K562 (cell line): ENCODE measurements at regions not wholly inside any gene's neighbourhood (a gene's known extent, or its start where the extent isn't known, plus 50 kb on each side); places are given as distances from the start of the nearest gene placed in this dataset.

Experiments
- ARNT ChIP-seq, 2 experiments: fragments of 450-650 bp; IDR thresholded peaks; 2 replicates each; pipeline ENCODE4 v1.6.1; 2016; ENCODE audit warnings: mild to moderate bottlenecking in 1 of 2
- DPF2 ChIP-seq: fragments of 450-650 bp; IDR thresholded peaks from 2 replicates; pipeline ENCODE4 v1.6.1; 2016
- FOXP1 ChIP-seq: sonication (generic); formaldehyde crosslinking; IDR thresholded peaks from 2 replicates; pipeline ENCODE4 v1.8.0; 2022; ENCODE audit warnings: mild to moderate bottlenecking, missing genetic modification reagents
- HNRNPK ChIP-seq: fragments of 200-400 bp; formaldehyde crosslinking; IDR thresholded peaks from one replicate; pipeline ENCODE4 v1.6.1; 2018; ENCODE audit warnings: mild to moderate bottlenecking, low read depth, low read length; ENCODE audit not compliant: poor library complexity, severe bottlenecking
- KDM4B ChIP-seq, 2 experiments: fragments of 450-650 bp in 1 of 2; sonication (generic) in 1 of 2; IDR thresholded peaks; 2 replicates each; pipeline ENCODE4 v1.6.1; 2016 to 2017; ENCODE audit warnings: borderline replicate concordance in 2 of 2, antibody characterized with exemption in 1 of 2, low read depth in 1 of 2, mild to moderate bottlenecking in 1 of 2
- RFX1 ChIP-seq: fragments of 450-650 bp; IDR thresholded peaks from 2 replicates; pipeline ENCODE4 v1.6.1; 2016; ENCODE audit warnings: mild to moderate bottlenecking, moderate library complexity
- TFAM ChIP-seq: fragments of 250-450 bp; sonication (Bioruptor Pico); conservative IDR thresholded peaks from 2 replicates; pipeline ENCODE4 v1.5.0; 2021; ENCODE audit warnings: mild to moderate bottlenecking, moderate library complexity
- ZFP1 ChIP-seq: fragments of 450-650 bp; formaldehyde crosslinking; IDR thresholded peaks from 2 replicates; pipeline ENCODE4 v1.4.0; 2020; ENCODE audit warnings: mild to moderate bottlenecking, mixed read lengths
- ZNF165 ChIP-seq: fragments of 250-450 bp; sonication (Bioruptor Pico); IDR thresholded peaks from 2 replicates; pipeline ENCODE4 v1.4.0; 2020; ENCODE audit warnings: borderline replicate concordance
- ZNF507 ChIP-seq: conservative IDR thresholded peaks from 2 replicates; pipeline ENCODE4 v1.6.1; 2017; ENCODE audit warnings: missing genetic modification characterization, missing compliant biosample characterization
- TF ChIP-seq, protein P1 (sequence below), 3 experiments: IDR thresholded peaks in 2 of 3; conservative IDR thresholded peaks in 1 of 3; 2 replicates each; pipeline ENCODE4 v1.5.1; 2011 to 2012; ENCODE audit warnings: low read length in 3 of 3, mild to moderate bottlenecking in 3 of 3, control low read depth in 2 of 3, improper control_type of control experiment in 1 of 3, inconsistent platforms in 1 of 3, low read depth in 1 of 3, mixed read lengths in 1 of 3, moderate library complexity in 1 of 3; ENCODE audit not compliant: insufficient read depth in 2 of 3
- TF ChIP-seq, protein P2 (sequence below), 2 experiments: IDR thresholded peaks; 2 replicates each; pipeline ENCODE4 v1.6.1; 2012; ENCODE audit warnings: improper control_type of control experiment in 2 of 2, low read depth in 2 of 2, low read length in 2 of 2, borderline replicate concordance in 1 of 2

DNA sequence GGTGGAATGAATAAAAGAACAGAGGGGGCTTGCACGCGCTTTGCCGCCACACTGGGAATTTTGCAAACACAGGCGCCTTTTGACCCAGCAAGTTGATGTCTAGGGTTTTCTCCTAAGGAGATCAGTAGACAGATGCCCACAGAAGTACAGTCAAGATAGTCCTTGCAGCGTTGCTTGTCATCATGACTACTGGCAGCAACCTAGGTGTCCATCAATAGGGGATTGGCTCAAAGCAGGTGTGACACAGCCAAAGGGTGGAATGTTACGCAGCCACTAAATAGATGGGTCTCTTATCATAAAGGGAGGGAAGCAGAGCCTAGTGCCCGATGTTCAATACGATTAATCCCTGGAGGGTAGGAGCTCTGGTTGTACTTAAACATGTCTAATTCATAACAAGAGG lies 63.8 kb upstream of the GGTA1 start:
- no peak for TF ChIP-seq KDM4B (IDR thresholded peaks at IDR 0.05; ENCODE audit: borderline replicate concordance in 2 of 2, low read depth in 1 of 2)
- TF ChIP-seq TFAM (CRISPR knock-in tag): no peak
- TF ChIP-seq, protein P1, sequence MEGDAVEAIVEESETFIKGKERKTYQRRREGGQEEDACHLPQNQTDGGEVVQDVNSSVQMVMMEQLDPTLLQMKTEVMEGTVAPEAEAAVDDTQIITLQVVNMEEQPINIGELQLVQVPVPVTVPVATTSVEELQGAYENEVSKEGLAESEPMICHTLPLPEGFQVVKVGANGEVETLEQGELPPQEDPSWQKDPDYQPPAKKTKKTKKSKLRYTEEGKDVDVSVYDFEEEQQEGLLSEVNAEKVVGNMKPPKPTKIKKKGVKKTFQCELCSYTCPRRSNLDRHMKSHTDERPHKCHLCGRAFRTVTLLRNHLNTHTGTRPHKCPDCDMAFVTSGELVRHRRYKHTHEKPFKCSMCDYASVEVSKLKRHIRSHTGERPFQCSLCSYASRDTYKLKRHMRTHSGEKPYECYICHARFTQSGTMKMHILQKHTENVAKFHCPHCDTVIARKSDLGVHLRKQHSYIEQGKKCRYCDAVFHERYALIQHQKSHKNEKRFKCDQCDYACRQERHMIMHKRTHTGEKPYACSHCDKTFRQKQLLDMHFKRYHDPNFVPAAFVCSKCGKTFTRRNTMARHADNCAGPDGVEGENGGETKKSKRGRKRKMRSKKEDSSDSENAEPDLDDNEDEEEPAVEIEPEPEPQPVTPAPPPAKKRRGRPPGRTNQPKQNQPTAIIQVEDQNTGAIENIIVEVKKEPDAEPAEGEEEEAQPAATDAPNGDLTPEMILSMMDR (IDR thresholded peaks at IDR 0.05 in 2 of 3, conservative IDR thresholded peaks at IDR 0.05 in 1 of 3; ENCODE audit: insufficient read depth in 2 of 3, low read depth in 1 of 3, low read length in 3 of 3): no peak
- no peak for TF ChIP-seq ZFP1 (CRISPR knock-in tag)
- TF ChIP-seq ARNT (IDR thresholded peaks at IDR 0.05): no peak
- no peak for TF ChIP-seq HNRNPK
- TF ChIP-seq RFX1: no peak
- TF ChIP-seq ZNF507 (tag): no peak
- TF ChIP-seq FOXP1 (CRISPR knock-in tag): no peak
- TF ChIP-seq DPF2: no peak
- TF ChIP-seq, protein P2, sequence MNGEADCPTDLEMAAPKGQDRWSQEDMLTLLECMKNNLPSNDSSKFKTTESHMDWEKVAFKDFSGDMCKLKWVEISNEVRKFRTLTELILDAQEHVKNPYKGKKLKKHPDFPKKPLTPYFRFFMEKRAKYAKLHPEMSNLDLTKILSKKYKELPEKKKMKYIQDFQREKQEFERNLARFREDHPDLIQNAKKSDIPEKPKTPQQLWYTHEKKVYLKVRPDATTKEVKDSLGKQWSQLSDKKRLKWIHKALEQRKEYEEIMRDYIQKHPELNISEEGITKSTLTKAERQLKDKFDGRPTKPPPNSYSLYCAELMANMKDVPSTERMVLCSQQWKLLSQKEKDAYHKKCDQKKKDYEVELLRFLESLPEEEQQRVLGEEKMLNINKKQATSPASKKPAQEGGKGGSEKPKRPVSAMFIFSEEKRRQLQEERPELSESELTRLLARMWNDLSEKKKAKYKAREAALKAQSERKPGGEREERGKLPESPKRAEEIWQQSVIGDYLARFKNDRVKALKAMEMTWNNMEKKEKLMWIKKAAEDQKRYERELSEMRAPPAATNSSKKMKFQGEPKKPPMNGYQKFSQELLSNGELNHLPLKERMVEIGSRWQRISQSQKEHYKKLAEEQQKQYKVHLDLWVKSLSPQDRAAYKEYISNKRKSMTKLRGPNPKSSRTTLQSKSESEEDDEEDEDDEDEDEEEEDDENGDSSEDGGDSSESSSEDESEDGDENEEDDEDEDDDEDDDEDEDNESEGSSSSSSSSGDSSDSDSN (IDR thresholded peaks at IDR 0.05; ENCODE audit: borderline replicate concordance in 1 of 2, low read depth in 2 of 2, low read length in 2 of 2): no peak
- TF ChIP-seq ZNF165 (CRISPR knock-in tag): no peak
